ENCODE measurements at regions not wholly inside any gene's neighbourhood (a gene's known extent, or its start where the extent isn't known, plus 50 kb on each side); places are given as distances from the start of the nearest gene placed in this dataset.

GRCh38 chr1:87902830-87903229 lies 574.1 kb downstream of the LMO4 start (continued):
- TF ChIP-seq PREB (CRISPR knock-in tag; IDR thresholded peaks at IDR 0.05; ENCODE audit: borderline replicate concordance) (no peak), ESRRA (CRISPR knock-in tag; IDR thresholded peaks at IDR 0.05; ENCODE audit: borderline replicate concordance) (no peak), ETV6 (CRISPR knock-in tag; IDR thresholded peaks at IDR 0.05) (no peak), SMAD4 (CRISPR knock-in tag; IDR thresholded peaks at IDR 0.05) (no peak), CREM (CRISPR knock-in tag; IDR thresholded peaks at IDR 0.05) (no peak), ATF2 (CRISPR knock-in tag; IDR thresholded peaks at IDR 0.05; ENCODE audit: borderline replicate concordance, low read depth) (no peak), PRRX2 (CRISPR knock-in tag; IDR thresholded peaks at IDR 0.05) (no peak), ARID4B (CRISPR knock-in tag; IDR thresholded peaks at IDR 0.05; ENCODE audit: borderline replicate concordance) (no peak), KAT7 (CRISPR knock-in tag; IDR thresholded peaks at IDR 0.05; ENCODE audit: borderline replicate concordance) (no peak)

GRCh38 chr1:87903242-87903641 lies 574.6 kb downstream of the LMO4 start:
- CTCF ChIA-PET = no interaction called here
- POLR2A ChIA-PET = no interaction called here
- no peak overlapping the region for H3K4me3 Mint-ChIP-seq
- DNase-seq (ENCODE audit: low spot score) (no peak), ATAC-seq (no peak)
- H3K36me3 Mint-ChIP-seq = no peaks in the 10 kb centered on the region
- H3K4me1 Mint-ChIP-seq = peaks cover 9% of the 10 kb centered on the region
- H3K9me3 Mint-ChIP-seq = no peaks in the 10 kb centered on the region
- no peak overlapping the region for H3K27ac Mint-ChIP-seq
- no peaks in the 10 kb centered on the region for H3K27me3 Mint-ChIP-seq (ENCODE audit: low read depth)
- TF ChIP-seq ZNF281 (CRISPR knock-in tag; IDR thresholded peaks at IDR 0.05) = no peak
- no peak for TF ChIP-seq RORB (CRISPR knock-in tag; IDR thresholded peaks at IDR 0.05)
- no peak for TF ChIP-seq ZNF532 (CRISPR knock-in tag; IDR thresholded peaks at IDR 0.05; ENCODE audit: borderline replicate concordance)
- TF ChIP-seq E2F5 (CRISPR knock-in tag; IDR thresholded peaks at IDR 0.05) = no peak
- no peak for TF ChIP-seq NR3C1 (CRISPR knock-in tag; conservative IDR thresholded peaks at IDR 0.05; ENCODE audit: low read depth)
- TF ChIP-seq ATF3 (CRISPR knock-in tag; conservative IDR thresholded peaks at IDR 0.05) = no peak
- TF ChIP-seq CREM (CRISPR knock-in tag; IDR thresholded peaks at IDR 0.05) = no peak
- TF ChIP-seq SOX15 (CRISPR knock-in tag; IDR thresholded peaks at IDR 0.05) = no peak
- no peak for TF ChIP-seq ERG (CRISPR knock-in tag; IDR thresholded peaks at IDR 0.05)
